ENCODE measurements at regions not wholly inside any gene's neighbourhood (a gene's known extent, or its start where the extent isn't known, plus 50 kb on each side); places are given as distances from the start of the nearest gene placed in this dataset.
A peak's percentile ranks its signal among the peaks of the same experiment; 100 is the strongest.
"Not testable (repeated sequence)": the region's sequence is repeated elsewhere in the genome, so short reads cannot be mapped to it uniquely, and the experiment has no call there.

GRCh38 chr1:68831281-68831680 lies 334.4 kb upstream of the DEPDC1 start:
- no peak for DNase-seq

GRCh38 chr1:68848017-68848416 lies 351.1 kb upstream of the DEPDC1 start:
- no peak for DNase-seq

GRCh38 chr1:68868606-68869005 lies 371.7 kb upstream of the DEPDC1 start:
- no peak for DNase-seq

GRCh38 chr1:68873144-68873543 lies 376.3 kb upstream of the DEPDC1 start:
- DNase-seq, result no peak

GRCh38 chr1:68881330-68882194 lies 384.7 kb upstream of the DEPDC1 start:
- DNase-seq, result not testable (repeated sequence)

GRCh38 chr1:68889471-68889870 lies 392.6 kb upstream of the DEPDC1 start:
- no peak for DNase-seq

GRCh38 chr1:68890736-68891135 lies 393.9 kb upstream of the DEPDC1 start:
- no peak for DNase-seq

GRCh38 chr1:68904477-68904876 lies 407.6 kb upstream of the DEPDC1 start:
- peak in 8 of 58 donors; percentile 0 to 43 (median 8) for DNase-seq

- DNase-seq, result no peak
Measured at GRCh38 chr1:68906431-68906830, 409.5 kb upstream of the DEPDC1 start.

GRCh38 chr1:68907491-68907890 lies 410.6 kb upstream of the DEPDC1 start:
- no peak for DNase-seq

GRCh38 chr1:68908316-68908715 lies 411.4 kb upstream of the DEPDC1 start:
- DNase-seq, result no peak

- peak in 30 of 58 donors; percentile 0 to 61 (median 8) for DNase-seq
Measured at GRCh38 chr1:68916221-68916902, 419.5 kb upstream of the DEPDC1 start.

GRCh38 chr1:68917456-68917855 lies 420.6 kb upstream of the DEPDC1 start:
- no peak for DNase-seq

GRCh38 chr1:68918563-68918962 lies 421.7 kb upstream of the DEPDC1 start:
- DNase-seq, result no peak

GRCh38 chr1:68919075-68919474 lies 422.2 kb upstream of the DEPDC1 start:
- DNase-seq, result no peak

- DNase-seq, result not testable (repeated sequence)
Measured at GRCh38 chr1:68923475-68924088, 426.7 kb upstream of the DEPDC1 start.

GRCh38 chr1:68930101-68930500 lies 433.2 kb upstream of the DEPDC1 start:
- no peak for DNase-seq

GRCh38 chr1:68936530-68936929 lies 439.6 kb upstream of the DEPDC1 start:
- DNase-seq, result no peak

GRCh38 chr1:68938051-68938666 lies 441.3 kb upstream of the DEPDC1 start:
- no peak for DNase-seq

- no peak for DNase-seq
Measured at GRCh38 chr1:68950036-68950435, 453.2 kb upstream of the DEPDC1 start.

GRCh38 chr1:68953311-68953710 lies 456.4 kb upstream of the DEPDC1 start:
- no peak for DNase-seq

GRCh38 chr1:68954841-68955240 lies 458.0 kb upstream of the DEPDC1 start:
- no peak for DNase-seq
